ENCODE measurements at regions not wholly inside any gene's neighbourhood (a gene's known extent, or its start where the extent isn't known, plus 50 kb on each side); places are given as distances from the start of the nearest gene placed in this dataset.
"Not testable (repeated sequence)": the region's sequence is repeated elsewhere in the genome, so short reads cannot be mapped to it uniquely, and the experiment has no call there.

DNA sequence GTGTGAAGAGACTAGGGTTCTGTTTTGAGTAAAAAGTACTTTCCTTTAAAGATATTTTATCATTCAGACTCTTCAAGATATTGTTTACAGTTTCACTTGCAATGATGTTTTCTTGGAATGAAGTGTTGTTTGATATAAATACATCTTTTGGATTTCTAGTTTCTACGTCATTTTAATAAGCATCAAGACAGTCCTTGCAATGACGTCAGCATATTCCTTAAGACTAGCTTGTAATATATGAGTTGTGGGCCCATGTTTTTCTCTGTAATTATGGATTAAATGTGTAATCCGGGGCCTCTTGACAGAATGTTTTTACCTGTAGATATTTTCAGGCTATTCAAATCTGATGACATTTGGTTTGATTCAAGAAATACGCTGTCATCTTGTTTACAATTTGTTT, 66.1 kb downstream of the RBMX2 start:
- DNase-seq (ENCODE audit: low read depth): no peak
- TF ChIP-seq CTCF (IDR thresholded peaks at IDR 0.05; ENCODE audit: insufficient read depth, low read depth, low read length): no peak
- H3K4me3 ChIP-seq (ENCODE audit: low read depth, low read length): no peak overlapping the region

DNA sequence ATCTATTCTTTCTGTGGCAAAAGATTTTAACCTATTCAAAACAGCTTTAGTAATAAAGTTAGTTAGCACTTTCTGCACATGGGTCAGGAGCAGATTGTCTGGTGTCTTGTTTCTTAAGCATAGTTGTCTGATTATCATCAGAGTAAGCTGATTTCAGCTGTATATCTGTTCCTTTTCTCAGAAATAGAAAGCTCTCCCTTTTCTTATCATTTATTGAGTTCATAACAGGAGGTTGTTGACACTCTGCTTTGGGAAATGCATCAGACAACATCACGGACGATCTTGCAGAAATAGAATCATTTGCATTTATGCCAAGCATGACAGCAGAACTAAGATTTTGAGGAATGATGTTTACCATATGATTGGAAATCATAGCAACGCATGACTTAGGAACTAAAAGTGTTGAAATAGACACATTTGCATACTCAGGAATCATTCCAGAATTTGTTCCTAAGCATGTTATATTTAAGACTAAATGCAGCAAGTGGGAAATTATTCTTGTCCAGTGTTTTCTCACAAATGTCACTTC, 66.7 kb downstream of the RBMX2 start:
- TF ChIP-seq CTCF (IDR thresholded peaks at IDR 0.05; ENCODE audit: insufficient read depth, low read depth, low read length): no peak
- no peak overlapping the region for H3K4me3 ChIP-seq (ENCODE audit: low read depth, low read length)
- DNase-seq (ENCODE audit: low read depth): no peak

DNA sequence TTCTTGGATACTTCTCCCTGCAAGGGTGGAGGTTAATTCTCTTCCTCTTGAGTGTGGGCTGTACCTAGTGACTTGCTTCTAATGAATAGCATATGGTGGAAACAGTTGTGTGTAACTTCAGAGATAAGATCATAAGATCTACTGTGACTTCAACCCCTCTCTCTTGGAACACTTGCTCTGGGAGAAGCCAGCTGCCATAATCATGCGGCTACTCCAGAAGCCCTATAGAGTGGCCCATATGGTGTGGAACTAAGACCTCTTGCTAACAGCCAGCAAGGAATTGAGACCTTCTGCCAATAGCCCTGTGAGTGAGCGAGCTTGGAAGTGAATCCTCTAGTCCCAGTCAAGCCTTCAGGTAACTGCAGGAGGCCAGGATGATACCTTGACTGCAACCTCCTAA, 81.1 kb downstream of the RBMX2 start:
- no peak for TF ChIP-seq CTCF (IDR thresholded peaks at IDR 0.05; ENCODE audit: insufficient read depth, low read depth, low read length)
- no peak for DNase-seq (ENCODE audit: low read depth)

GRCh38 chrX:130485870-130486269, 84.1 kb downstream of the RBMX2 start:
- no peak for DNase-seq (ENCODE audit: low read depth)
- TF ChIP-seq CTCF (IDR thresholded peaks at IDR 0.05; ENCODE audit: insufficient read depth, low read depth, low read length): no peak
- no peak overlapping the region for H3K4me3 ChIP-seq (ENCODE audit: low read depth, low read length)

More for the DNA sequence above, 81.1 kb downstream of the RBMX2 start:
- H3K4me3 ChIP-seq (ENCODE audit: low read depth, low read length): no peak overlapping the region

DNA sequence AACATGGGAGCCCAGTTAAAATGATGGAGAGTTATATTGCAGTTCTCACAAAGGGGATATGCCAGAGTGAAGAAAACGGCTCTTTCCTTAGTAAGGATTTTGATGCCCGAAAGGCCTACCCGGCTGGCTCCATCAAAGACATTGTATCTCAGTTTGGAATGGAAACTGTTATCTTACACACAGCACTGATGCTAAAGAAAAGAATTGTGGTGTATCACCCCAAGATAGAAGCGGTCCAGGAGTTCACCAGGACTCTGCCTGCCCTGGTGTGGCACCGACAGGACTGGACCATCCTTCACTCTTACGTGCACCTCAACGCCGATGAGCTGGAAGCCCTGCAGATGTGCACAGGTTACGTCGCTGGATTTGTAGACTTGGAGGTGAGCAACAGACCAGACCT, 93.7 kb downstream of the RBMX2 start:
- H3K4me3 ChIP-seq (ENCODE audit: low read depth, low read length); DNase-seq (ENCODE audit: low read depth): not testable (repeated sequence)

- no peak for DNase-seq (ENCODE audit: low read depth)
- TF ChIP-seq CTCF (IDR thresholded peaks at IDR 0.05; ENCODE audit: insufficient read depth, low read depth, low read length): no peak
These were observed 95.7 kb downstream of the RBMX2 start for GRCh38 chrX:130497531-130497930.

DNA sequence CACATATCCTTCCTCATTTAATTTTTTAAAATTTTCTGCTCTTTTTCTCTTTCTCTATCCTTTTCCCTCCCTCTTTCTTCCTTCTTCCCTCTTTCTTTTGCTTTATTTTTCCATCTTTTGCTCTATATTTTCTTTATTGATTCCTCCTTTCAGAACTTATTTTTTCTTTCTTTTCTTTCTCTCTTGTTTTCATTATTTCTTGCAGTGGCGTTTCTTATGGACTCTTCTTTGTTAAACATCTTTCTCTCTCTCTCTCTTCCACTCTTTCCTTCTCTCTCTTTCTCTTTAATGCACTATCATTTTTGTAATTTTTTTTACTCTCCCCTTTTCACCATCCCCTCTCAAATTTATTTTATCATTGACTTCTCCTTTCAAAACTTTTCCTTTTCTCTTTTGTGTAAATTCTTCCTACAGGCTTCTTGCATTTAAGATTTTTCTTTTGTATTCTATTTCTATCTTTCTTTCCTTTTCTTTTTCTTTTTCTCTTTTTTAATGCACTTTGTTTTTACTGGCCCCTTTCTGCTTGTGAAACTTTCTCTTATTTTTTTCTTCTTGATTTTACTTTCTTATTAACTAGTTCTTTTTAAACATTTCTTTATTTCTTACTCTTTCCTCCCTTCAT, 97.0 kb downstream of the RBMX2 start:
- DNase-seq (ENCODE audit: low read depth): no peak
- H3K4me3 ChIP-seq (ENCODE audit: low read depth, low read length): no peak overlapping the region
- no peak for TF ChIP-seq CTCF (IDR thresholded peaks at IDR 0.05; ENCODE audit: insufficient read depth, low read depth, low read length)

More at GRCh38 chrX:130497531-130497930, 95.7 kb downstream of the RBMX2 start:
- no peak overlapping the region for H3K4me3 ChIP-seq (ENCODE audit: low read depth, low read length)
